ENCODE measurements at regions not wholly inside any gene's neighbourhood (a gene's known extent, or its start where the extent isn't known, plus 50 kb on each side); places are given as distances from the start of the nearest gene placed in this dataset.

DNA sequence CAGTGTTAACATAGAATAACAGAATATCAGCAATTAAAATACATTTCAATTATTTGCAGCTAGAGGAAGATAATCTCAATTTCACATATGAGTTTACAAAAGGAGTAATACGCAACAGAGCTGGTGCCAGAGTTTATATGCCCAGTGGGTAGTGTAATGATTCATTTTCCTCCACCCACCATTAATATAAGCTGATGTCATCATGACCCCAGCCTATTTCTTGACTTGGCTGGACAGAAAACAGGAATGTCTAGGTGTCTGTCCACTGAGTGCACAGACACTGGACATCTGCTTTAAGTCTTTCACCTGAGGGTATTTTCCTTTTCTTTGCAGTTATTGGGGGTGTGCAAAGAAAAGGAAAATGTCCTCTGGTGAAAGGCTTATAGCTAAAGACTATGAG is 335.5 kb downstream of the TBC1D4 start:
- TF ChIP-seq POLR2A (IDR thresholded peaks at IDR 0.05; ENCODE audit: low read length) (no peak), GATA1 (IDR thresholded peaks at IDR 0.05; ENCODE audit: low read depth, low read length) (no peak)

Data from erythroblast (primary cell).